ENCODE measurements at regions not wholly inside any gene's neighbourhood (a gene's known extent, or its start where the extent isn't known, plus 50 kb on each side); places are given as distances from the start of the nearest gene placed in this dataset.

DNA sequence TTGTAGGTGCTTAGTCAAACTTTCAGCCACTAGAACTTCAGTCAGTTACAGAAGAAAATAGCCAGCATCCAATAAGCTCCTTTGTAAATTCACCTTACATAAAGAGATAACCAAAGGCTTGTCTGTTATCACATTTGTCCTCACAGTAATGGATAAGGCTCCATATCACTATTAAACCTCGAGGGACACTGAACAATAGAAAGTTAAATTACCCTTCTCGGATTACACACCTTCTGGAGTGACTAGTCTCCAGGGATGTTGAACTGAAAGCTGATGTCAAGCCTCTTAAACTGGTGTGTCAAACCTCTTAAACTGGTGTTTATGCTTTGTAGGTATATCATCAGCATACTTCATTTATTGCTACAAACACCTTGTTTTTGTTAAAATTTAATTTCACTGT is 639.0 kb downstream of the CENPC start:
- Mint-ChIP-seq H3K27ac (ENCODE audit: unreplicated experiment) (no peak overlapping the region), H3K4me1 (ENCODE audit: low read depth, unreplicated experiment) (peaks cover 10% of the 10 kb centered on the region), H3K27me3 (ENCODE audit: low read depth, unreplicated experiment) (no peaks in the 10 kb centered on the region), H3K36me3 (ENCODE audit: low read depth, unreplicated experiment) (no peaks in the 10 kb centered on the region), H3K4me3 (ENCODE audit: unreplicated experiment) (no peak overlapping the region), H3K9me3 (ENCODE audit: unreplicated experiment) (no peaks in the 10 kb centered on the region)
- FAIRE-seq (no peak), DNase-seq (ENCODE audit: low read depth) (no peak)
- H3K36me3 ChIP-seq (ENCODE audit: insufficient read depth, low read length), result no peaks in the 10 kb centered on the region
- no peak overlapping the region for H2AFZ ChIP-seq (ENCODE audit: low read depth, low read length)
- H3K27me3 ChIP-seq (ENCODE audit: insufficient read depth, low read length), result no peaks in the 10 kb centered on the region
- TF ChIP-seq, protein P1, sequence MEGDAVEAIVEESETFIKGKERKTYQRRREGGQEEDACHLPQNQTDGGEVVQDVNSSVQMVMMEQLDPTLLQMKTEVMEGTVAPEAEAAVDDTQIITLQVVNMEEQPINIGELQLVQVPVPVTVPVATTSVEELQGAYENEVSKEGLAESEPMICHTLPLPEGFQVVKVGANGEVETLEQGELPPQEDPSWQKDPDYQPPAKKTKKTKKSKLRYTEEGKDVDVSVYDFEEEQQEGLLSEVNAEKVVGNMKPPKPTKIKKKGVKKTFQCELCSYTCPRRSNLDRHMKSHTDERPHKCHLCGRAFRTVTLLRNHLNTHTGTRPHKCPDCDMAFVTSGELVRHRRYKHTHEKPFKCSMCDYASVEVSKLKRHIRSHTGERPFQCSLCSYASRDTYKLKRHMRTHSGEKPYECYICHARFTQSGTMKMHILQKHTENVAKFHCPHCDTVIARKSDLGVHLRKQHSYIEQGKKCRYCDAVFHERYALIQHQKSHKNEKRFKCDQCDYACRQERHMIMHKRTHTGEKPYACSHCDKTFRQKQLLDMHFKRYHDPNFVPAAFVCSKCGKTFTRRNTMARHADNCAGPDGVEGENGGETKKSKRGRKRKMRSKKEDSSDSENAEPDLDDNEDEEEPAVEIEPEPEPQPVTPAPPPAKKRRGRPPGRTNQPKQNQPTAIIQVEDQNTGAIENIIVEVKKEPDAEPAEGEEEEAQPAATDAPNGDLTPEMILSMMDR (IDR thresholded peaks at IDR 0.05; ENCODE audit: insufficient read depth, low read depth, low read length), result no peak
- no peak for TF ChIP-seq EZH2 (IDR thresholded peaks at IDR 0.05; ENCODE audit: insufficient read depth, low read length)
- H3K9me3 ChIP-seq (ENCODE audit: insufficient read depth, low read depth, low read length), result no peaks in the 10 kb centered on the region
- no peak overlapping the region for H3K4me3 ChIP-seq (ENCODE audit: insufficient read depth, low read depth, low read length)
- no peaks in the 10 kb centered on the region for H3K4me1 ChIP-seq (ENCODE audit: insufficient read depth, low read length)
- H3K27ac ChIP-seq (ENCODE audit: low read depth, low read length), result no peak overlapping the region
- H4K20me1 ChIP-seq (ENCODE audit: insufficient read depth, low read length), result no peaks in the 10 kb centered on the region
- H3K9ac ChIP-seq (ENCODE audit: low read length), result no peak overlapping the region
- no peak overlapping the region for H3K4me2 ChIP-seq (ENCODE audit: low read length)
- H3K79me2 ChIP-seq (ENCODE audit: insufficient read depth, low read length), result no peaks in the 10 kb centered on the region

GRCh38 chr4:66899422-66900065 is 645.8 kb downstream of the CENPC start:
- no peak for DNase-seq (ENCODE audit: low read depth)
- no peak overlapping the region for H3K4me3 ChIP-seq (ENCODE audit: insufficient read depth, low read depth, low read length)
- TF ChIP-seq, protein P1 (IDR thresholded peaks at IDR 0.05; ENCODE audit: insufficient read depth, low read depth, low read length), result no peak
- TF ChIP-seq EZH2 (IDR thresholded peaks at IDR 0.05; ENCODE audit: insufficient read depth, low read length), result no peak
- no peaks in the 10 kb centered on the region for H3K4me1 ChIP-seq (ENCODE audit: insufficient read depth, low read length)
- peaks cover 5% of the 10 kb centered on the region for H3K4me1 Mint-ChIP-seq (ENCODE audit: low read depth, unreplicated experiment)
- no peaks in the 10 kb centered on the region for H3K36me3 Mint-ChIP-seq (ENCODE audit: low read depth, unreplicated experiment)
- no peak overlapping the region for H3K4me3 Mint-ChIP-seq (ENCODE audit: unreplicated experiment)
- H2AFZ ChIP-seq (ENCODE audit: low read depth, low read length), result no peak overlapping the region
- H3K27me3 Mint-ChIP-seq (ENCODE audit: low read depth, unreplicated experiment), result no peaks in the 10 kb centered on the region
- FAIRE-seq, result no peak
- no peaks in the 10 kb centered on the region for H3K79me2 ChIP-seq (ENCODE audit: insufficient read depth, low read length)
- H3K9me3 ChIP-seq (ENCODE audit: insufficient read depth, low read depth, low read length), result no peaks in the 10 kb centered on the region
- H3K27ac ChIP-seq (ENCODE audit: low read depth, low read length), result no peak overlapping the region
- H3K36me3 ChIP-seq (ENCODE audit: insufficient read depth, low read length), result no peaks in the 10 kb centered on the region
- no peak overlapping the region for H3K4me2 ChIP-seq (ENCODE audit: low read length)
- no peak overlapping the region for H3K27ac Mint-ChIP-seq (ENCODE audit: unreplicated experiment)
- H3K27me3 ChIP-seq (ENCODE audit: insufficient read depth, low read length), result no peaks in the 10 kb centered on the region
- H3K9me3 Mint-ChIP-seq (ENCODE audit: unreplicated experiment), result no peaks in the 10 kb centered on the region
- no peak overlapping the region for H3K9ac ChIP-seq (ENCODE audit: low read length)
- no peaks in the 10 kb centered on the region for H4K20me1 ChIP-seq (ENCODE audit: insufficient read depth, low read length)

- TF ChIP-seq, protein P1 (IDR thresholded peaks at IDR 0.05; ENCODE audit: insufficient read depth, low read depth, low read length), result no peak
- no peak for TF ChIP-seq EZH2 (IDR thresholded peaks at IDR 0.05; ENCODE audit: insufficient read depth, low read length)
- FAIRE-seq (no peak), DNase-seq (ENCODE audit: low read depth) (no peak)
- no peaks in the 10 kb centered on the region for H3K27me3 ChIP-seq (ENCODE audit: insufficient read depth, low read length)
- H4K20me1 ChIP-seq (ENCODE audit: insufficient read depth, low read length), result no peaks in the 10 kb centered on the region
- Mint-ChIP-seq H3K27me3 (ENCODE audit: low read depth, unreplicated experiment) (no peaks in the 10 kb centered on the region), H3K4me1 (ENCODE audit: low read depth, unreplicated experiment) (peaks cover 12% of the 10 kb centered on the region), H3K9me3 (ENCODE audit: unreplicated experiment) (no peaks in the 10 kb centered on the region), H3K4me3 (ENCODE audit: unreplicated experiment) (no peak overlapping the region), H3K36me3 (ENCODE audit: low read depth, unreplicated experiment) (no peaks in the 10 kb centered on the region), H3K27ac (ENCODE audit: unreplicated experiment) (no peak overlapping the region)
- no peaks in the 10 kb centered on the region for H3K4me1 ChIP-seq (ENCODE audit: insufficient read depth, low read length)
- H3K4me2 ChIP-seq (ENCODE audit: low read length), result no peak overlapping the region
- no peak overlapping the region for H3K4me3 ChIP-seq (ENCODE audit: insufficient read depth, low read depth, low read length)
- H3K27ac ChIP-seq (ENCODE audit: low read depth, low read length), result no peak overlapping the region
- no peaks in the 10 kb centered on the region for H3K36me3 ChIP-seq (ENCODE audit: insufficient read depth, low read length)
- no peaks in the 10 kb centered on the region for H3K9me3 ChIP-seq (ENCODE audit: insufficient read depth, low read depth, low read length)
- no peak overlapping the region for H3K9ac ChIP-seq (ENCODE audit: low read length)
- H3K79me2 ChIP-seq (ENCODE audit: insufficient read depth, low read length), result no peaks in the 10 kb centered on the region
- H2AFZ ChIP-seq (ENCODE audit: low read depth, low read length), result no peak overlapping the region
These were observed 651.5 kb downstream of the CENPC start for GRCh38 chr4:66893807-66894206.

All from astrocyte (in vitro differentiated cells and primary cell).